HG03139 (cell line): ENCODE measurements at regions not wholly inside any gene's neighbourhood (a gene's known extent, or its start where the extent isn't known, plus 50 kb on each side); places are given as distances from the start of the nearest gene placed in this dataset.
"Not testable (repeated sequence)": the region's sequence is repeated elsewhere in the genome, so short reads cannot be mapped to it uniquely, and the experiment has no call there.

ENCODE experiments used
- ATAC-seq: cut with Tn5 transposase; IDR thresholded peaks from one replicate; pipeline ENCODE4 v1.9.1; 2021; ENCODE audit not compliant: unreplicated experiment

GRCh38 chr3:147662705-147663104, 253.5 kb downstream of the ZIC1 start:
- no peak for ATAC-seq

DNA sequence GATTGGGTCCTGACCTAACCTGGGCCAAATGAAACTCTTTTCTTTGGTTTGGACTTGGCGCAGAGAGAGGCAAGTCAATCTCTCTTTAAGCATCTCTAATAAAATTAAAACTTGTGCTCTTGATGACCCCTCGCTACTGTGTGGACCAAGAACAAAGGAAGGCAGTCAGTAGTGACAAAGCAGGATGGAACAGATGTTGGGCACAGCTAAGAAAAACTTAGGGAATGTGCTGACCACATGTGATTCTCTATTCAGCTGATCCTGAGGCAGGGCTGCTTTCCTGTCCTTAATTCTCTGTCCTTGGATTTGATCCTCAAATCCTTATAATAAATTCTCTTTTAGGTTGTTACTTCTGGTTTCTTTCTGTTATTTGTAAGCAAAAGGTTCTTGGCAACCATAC, 259.9 kb downstream of the ZIC1 start:
- ATAC-seq, result no peak

DNA sequence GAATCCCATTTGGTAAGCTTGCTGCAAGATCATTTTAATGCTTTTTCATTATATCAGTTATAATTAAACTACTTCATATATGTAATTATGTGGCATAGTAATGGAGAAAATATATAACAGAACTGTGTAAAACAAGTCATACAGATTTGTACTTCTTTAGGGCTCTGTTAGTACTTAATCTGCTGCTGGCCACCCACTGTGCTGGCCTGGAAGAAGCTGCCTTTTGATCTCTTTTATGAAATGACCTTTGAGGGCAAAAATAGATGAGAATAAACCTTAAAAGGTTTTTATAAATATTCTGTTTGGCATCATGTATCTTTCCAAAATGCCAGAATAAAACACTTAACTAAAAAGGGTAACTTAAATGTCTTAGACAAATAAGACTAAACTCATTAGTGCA, 262.9 kb downstream of the ZIC1 start:
- no peak for ATAC-seq

DNA sequence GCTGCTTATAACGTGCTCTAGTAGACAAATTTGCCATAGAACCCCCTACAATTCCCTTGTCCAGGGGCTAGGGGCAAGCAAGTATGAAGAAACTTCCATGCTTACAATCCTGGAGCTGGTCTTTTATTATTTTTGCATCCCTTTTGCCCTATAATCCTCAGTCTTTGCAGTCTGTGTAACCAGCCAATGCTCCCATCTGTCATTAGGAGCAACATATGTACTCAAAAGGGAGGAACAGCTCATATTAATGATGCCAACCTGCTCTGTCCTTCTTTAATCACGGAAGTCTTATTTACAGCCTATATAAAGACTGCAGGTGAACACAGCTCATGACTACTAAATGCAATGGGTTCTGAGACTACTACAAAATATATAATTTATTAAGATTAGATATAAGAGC, 263.3 kb downstream of the ZIC1 start:
- no peak for ATAC-seq

DNA sequence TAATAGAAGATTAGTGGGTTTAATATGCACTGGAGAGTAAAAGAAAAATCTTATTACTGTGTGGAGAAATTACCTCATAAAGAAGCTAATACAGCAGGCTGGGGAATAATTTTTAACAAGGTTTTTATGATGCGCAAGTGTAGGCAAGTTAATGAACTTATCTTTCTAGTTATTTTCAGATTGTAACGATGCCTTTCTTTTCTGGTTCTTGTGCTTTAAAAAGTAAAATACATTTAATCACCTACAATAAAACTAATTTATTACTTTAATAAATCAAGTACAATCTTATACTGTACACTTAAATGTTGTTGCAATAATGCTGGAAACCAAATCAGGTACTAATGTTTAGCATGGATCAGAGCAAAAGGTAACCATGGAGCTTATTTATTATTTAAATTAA, 266.6 kb downstream of the ZIC1 start:
- no peak for ATAC-seq

DNA sequence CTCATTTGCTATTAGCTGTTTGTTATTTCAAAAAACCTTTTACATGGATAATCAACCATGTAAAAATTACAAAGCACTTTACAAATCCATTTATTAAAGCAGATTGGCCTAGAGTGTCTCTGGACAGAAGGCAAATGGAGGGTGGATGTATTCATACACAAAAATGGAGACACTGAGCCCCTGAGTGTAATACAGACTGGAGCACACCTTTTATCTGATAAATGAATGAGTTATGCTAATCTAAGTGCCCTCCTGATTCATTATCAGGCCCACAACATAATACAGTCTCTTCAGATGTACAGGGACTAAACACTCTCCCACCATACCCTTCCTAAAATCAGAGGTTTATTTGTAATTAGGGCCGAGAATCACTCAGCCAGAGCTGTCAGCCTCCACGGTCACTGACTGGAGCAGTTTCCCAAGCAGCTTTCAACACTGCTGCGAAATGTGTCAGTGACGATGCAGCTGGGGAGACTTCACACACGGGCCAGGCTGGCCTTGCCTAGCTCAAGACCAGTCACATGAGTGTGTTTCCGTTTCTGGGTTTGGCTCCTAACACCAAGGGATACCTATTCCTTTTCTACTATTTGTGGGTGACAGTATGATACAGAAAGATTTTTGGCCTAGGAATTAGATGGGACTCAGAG, 271.8 kb downstream of the ZIC1 start:
- no peak for ATAC-seq

DNA sequence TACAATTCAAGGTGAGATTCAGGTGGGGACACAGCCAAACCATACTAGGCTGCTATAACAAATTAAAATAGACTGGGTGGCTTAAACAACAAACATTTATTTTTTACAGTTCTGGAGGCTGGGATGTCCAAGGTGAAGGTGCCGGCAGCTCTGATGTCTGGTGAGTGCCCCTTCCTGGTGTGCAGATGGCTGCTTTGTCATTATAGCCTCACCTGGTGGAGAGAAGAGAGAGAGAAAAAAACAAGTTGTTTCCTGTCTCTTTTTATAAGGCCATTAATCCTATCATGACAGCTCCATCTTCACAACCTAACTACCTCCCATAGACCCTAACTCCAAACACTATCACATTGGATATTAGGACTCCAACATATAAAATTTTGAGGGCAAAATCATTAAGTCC, 279.7 kb downstream of the ZIC1 start:
- ATAC-seq, result no peak

DNA sequence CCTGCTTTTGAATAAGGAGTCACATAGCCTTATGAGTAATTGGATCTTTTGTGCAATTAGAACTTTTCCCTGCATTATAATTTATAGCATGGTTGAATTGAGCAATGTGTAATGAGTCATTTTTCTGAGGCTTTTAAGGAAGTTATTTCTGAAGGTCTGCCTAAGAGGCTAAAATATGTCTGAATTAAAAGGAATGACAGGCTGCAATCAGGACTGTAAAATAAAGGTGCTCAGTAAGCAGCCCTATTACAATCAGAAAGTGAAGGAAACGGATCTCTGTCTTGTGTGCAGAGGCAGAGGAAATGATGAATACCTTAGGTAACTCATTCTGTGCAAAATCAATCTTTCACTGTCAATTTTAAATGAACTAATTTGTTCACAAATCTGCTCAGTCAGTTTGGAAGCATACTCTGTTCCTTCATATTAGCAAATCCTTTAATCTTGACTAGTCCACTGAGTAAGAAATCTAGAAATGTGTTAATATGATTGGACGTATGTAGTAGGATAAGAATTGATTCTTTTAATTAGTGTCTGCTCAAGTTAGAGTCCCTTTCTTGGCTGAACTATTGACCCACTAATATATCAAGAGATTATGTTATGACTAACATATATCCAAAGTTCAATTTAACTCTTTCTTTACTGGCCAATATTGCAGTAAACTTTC, 290.1 kb downstream of the ZIC1 start:
- ATAC-seq, result no peak

DNA sequence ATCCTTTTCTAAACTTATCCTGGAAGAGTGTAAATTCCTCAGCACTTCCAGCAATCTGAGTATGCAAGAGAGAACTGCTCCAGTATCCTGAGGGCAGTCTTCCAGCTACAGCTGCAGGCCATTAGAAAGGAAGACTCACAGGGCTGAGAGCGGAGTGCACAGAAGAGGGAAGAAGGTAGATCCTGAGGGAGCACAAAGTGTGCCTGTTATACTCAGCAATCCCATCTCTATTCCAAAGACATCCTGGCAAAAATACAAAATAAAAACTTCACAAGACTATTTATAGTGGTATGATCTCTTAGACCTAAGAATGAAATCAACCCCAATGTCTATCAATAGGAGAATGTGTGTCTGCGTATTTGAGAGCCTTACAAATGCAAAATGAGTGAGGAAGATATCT, 292.0 kb downstream of the ZIC1 start:
- no peak for ATAC-seq

- ATAC-seq, result no peak
These were observed 293.3 kb downstream of the ZIC1 start for GRCh38 chr3:147702509-147702908.

GRCh38 chr3:147705651-147706051, 296.5 kb downstream of the ZIC1 start:
- no peak for ATAC-seq

DNA sequence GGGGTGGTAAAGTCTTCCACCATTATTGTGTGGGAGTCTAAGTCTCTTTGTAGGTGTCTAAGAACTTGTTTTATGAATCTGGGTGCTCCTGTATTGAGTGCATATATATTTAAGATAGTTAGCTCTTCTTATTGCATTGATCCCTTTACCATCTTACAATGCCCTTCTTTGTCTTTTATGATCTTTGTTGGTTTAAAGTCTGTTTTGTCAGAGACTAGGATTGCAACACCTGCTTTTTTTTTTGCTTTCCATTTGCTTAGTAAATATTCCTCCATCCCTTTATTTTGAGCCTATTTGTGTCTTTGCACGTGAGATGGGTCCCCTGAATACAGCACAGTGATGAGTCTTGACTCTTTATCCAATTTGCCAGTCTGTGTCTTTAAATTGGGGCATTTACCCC, 301.6 kb downstream of the ZIC1 start:
- not testable (repeated sequence) for ATAC-seq

GRCh38 chr3:147712357-147712756, 303.2 kb downstream of the ZIC1 start:
- ATAC-seq, result no peak

- ATAC-seq, result not testable (repeated sequence)
These were observed 303.6 kb downstream of the ZIC1 start for GRCh38 chr3:147712758-147713157.

GRCh38 chr3:147713234-147714133, 304.3 kb downstream of the ZIC1 start:
- no peak for ATAC-seq

- ATAC-seq, result no peak
These were observed 320.5 kb downstream of the ZIC1 start for GRCh38 chr3:147729641-147730040.

- no peak for ATAC-seq
These were observed 321.1 kb downstream of the ZIC1 start for GRCh38 chr3:147730284-147730683.

- no peak for ATAC-seq
These were observed 324.1 kb downstream of the ZIC1 start for GRCh38 chr3:147733217-147733616.

DNA sequence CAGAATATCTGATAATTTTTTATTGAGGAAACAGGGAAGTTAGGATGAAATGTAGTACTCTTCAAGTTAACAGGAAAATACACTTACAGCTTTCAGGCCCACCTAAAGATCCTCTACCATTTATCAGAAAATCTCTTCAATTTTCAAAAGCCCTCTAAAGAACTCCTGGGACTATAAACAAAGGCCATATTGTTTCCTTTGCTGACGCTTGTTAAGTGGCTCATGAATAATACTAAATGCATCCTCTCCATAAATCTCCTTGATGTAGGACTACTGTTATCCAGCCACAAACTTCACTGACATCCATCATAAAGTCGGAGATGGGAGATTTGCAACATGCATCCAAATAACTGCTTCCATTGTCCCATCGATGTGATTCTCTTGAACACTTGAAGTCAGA, 326.5 kb downstream of the ZIC1 start:
- ATAC-seq, result no peak

DNA sequence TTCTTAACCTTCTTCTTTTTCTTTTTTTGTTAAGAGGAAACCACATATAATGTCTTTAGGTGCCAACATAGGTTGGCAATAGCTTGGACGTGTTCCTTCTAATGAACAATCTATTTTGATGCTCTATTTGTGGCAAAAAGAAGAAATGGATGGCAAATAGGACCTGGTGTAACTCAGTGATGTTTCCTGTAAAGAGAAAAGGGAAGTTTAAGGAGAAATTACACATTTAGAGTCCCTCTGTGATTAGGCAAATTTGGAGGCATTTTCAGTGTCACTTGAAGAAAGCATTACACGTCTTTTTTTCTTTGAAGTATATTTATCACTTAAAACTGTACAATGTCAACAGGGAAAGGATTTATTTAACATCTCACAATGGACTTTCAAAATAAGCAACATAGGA, 327.1 kb downstream of the ZIC1 start:
- ATAC-seq, result no peak

DNA sequence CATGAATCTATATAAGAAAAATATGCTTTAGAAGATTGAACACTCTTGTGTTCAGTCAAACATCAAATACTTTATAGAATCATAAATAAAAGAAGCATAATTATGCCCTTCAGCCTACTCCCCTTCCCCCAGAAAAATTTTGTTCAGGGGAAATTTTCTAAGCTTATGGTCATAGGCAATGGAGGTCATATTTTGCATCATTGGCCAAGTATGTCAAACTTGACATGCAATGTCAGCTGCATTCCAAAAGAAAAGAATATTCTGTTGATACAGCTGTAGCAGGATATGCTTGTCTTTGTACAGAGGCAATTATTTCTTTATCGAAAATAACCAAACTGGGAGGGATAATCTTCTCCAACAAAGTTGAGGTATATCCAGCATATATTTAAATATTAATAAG, 328.2 kb downstream of the ZIC1 start:
- no peak for ATAC-seq

GRCh38 chr3:147740928-147741327, 331.8 kb downstream of the ZIC1 start:
- ATAC-seq, result no peak
